Kidney glomerular epithelial cell (primary cell): ENCODE measurements at regions not wholly inside any gene's neighbourhood (a gene's known extent, or its start where the extent isn't known, plus 50 kb on each side); places are given as distances from the start of the nearest gene placed in this dataset.
A peak's percentile ranks its signal among the peaks of the same experiment; 100 is the strongest.

Experiments
- DNase-seq: peaks from one replicate; lab custom pipeline; 2025; lab: John Stamatoyannopoulos, UW

- no peak for DNase-seq
These were observed 122.2 kb upstream of the ADGRL4 start for GRCh38 chr1:79128722-79129121.

GRCh38 chr1:79124756-79125155, 118.2 kb upstream of the ADGRL4 start:
- DNase-seq, result no peak

- no peak for DNase-seq
These were observed 116.0 kb upstream of the ADGRL4 start for GRCh38 chr1:79122521-79122920.

- DNase-seq, result no peak
These were observed 110.8 kb upstream of the ADGRL4 start for GRCh38 chr1:79117376-79117775.

- no peak for DNase-seq
These were observed 107.3 kb upstream of the ADGRL4 start for GRCh38 chr1:79113836-79114235.

GRCh38 chr1:79110749-79111148, 104.2 kb upstream of the ADGRL4 start:
- no peak for DNase-seq

GRCh38 chr1:79109445-79109844, 102.9 kb upstream of the ADGRL4 start:
- no peak for DNase-seq

- no peak for DNase-seq
These were observed 99.0 kb upstream of the ADGRL4 start for GRCh38 chr1:79105500-79105899.

- DNase-seq, result no peak
These were observed 98.1 kb upstream of the ADGRL4 start for GRCh38 chr1:79104617-79105016.

GRCh38 chr1:79100385-79100784, 93.9 kb upstream of the ADGRL4 start:
- DNase-seq, result peak; percentile 58

- no peak for DNase-seq
These were observed 84.5 kb upstream of the ADGRL4 start for GRCh38 chr1:79090985-79091384.

- no peak for DNase-seq
These were observed 83.4 kb upstream of the ADGRL4 start for GRCh38 chr1:79089946-79090345.

- no peak for DNase-seq
These were observed 75.7 kb upstream of the ADGRL4 start for GRCh38 chr1:79082233-79082632.

GRCh38 chr1:79079770-79080169, 73.2 kb upstream of the ADGRL4 start:
- DNase-seq, result peak; percentile 95

GRCh38 chr1:79074975-79075374, 68.4 kb upstream of the ADGRL4 start:
- DNase-seq, result no peak

- DNase-seq, result no peak
These were observed 63.3 kb upstream of the ADGRL4 start for GRCh38 chr1:79069828-79070227.

- no peak for DNase-seq
These were observed 52.8 kb upstream of the ADGRL4 start for GRCh38 chr1:79059341-79059740.
